K562 (cell line): ENCODE measurements at regions not wholly inside any gene's neighbourhood (a gene's known extent, or its start where the extent isn't known, plus 50 kb on each side); places are given as distances from the start of the nearest gene placed in this dataset.

Experiments used
- ATAC-seq: fragments of 200-7000 bp; cut with Tn5 transposase; 3 replicates; pipeline ENCODE4 v1.9.1; 2020; ENCODE audit warnings: moderate library complexity
- BruUV-seq: library from RNA; stranded (reverse); fragments of 400-500 nt; replicated peaks from 2 replicates; lab custom pipeline; 2021; lab: Mats Ljungman, UMichigan
- CTCF ChIA-PET: fragments of 300-600 bp; formaldehyde crosslinking; extraction: SDS; loops from one replicate; lab custom pipeline; 2021; ENCODE audit warnings: low intra/inter-chr PET ratio; lab: Yijun Ruan, JAX
- POLR2A ChIA-PET: fragments of 300-600, 350-650 bp; sonication (Branson Sonifier 250); formaldehyde crosslinking; extraction: SDS; loops from one replicate; lab custom pipeline; 2021; ENCODE audit warnings: antibody characterized with exemption, inconsistent platforms; lab: Yijun Ruan, JAX
- DNase-seq, 4 experiments: peaks; one replicate each; pipeline versions ENCODE4 v3.0.0 to v3.0.0-alpha.2; 2011 to 2018; ENCODE audit warnings: low spot score in 3 of 4, mixed read lengths in 3 of 4; ENCODE audit errors: extremely low read depth in 1 of 4
- FAIRE-seq: peaks from 2 replicates; lab custom pipeline; 2011; peaks lifted over from hg19 to GRCh38; lab: Jason Lieb, UNC
- H2AFZ ChIP-seq: 2 replicates; pipeline ENCODE4 v1.6.0; 2011; ENCODE audit warnings: low read depth, low read length, control low read depth, inconsistent platforms
- H3K27ac ChIP-seq: fragments of 200-600 bp; 3 replicates; pipeline ENCODE4 v1.8.0; 2011; ENCODE audit warnings: low read depth, mild to moderate bottlenecking, control low read depth, inconsistent platforms, low read length, moderate library complexity, mixed read lengths; ENCODE audit errors: extremely low read depth
- H3K27me3 ChIP-seq, 2 experiments: fragments of 300-600 bp in 1 of 2; 2 replicates in 1 of 2; 3 replicates in 1 of 2; pipeline versions ENCODE4 v1.6.0 to v1.8.0; 2011; ENCODE audit warnings: inconsistent platforms in 2 of 2, low read length in 2 of 2, mild to moderate bottlenecking in 1 of 2, mixed read lengths in 1 of 2, moderate library complexity in 1 of 2; ENCODE audit not compliant: control insufficient read depth in 2 of 2, insufficient read depth in 2 of 2
- H3K36me3 ChIP-seq: fragments of 300-600 bp; 3 replicates; pipeline ENCODE4 v1.8.0; 2011; ENCODE audit warnings: mild to moderate bottlenecking, low read length, inconsistent platforms; ENCODE audit not compliant: control insufficient read depth, insufficient read depth
- H3K4me1 ChIP-seq, 2 experiments: fragments of 200-600 bp in 1 of 2; replicated peaks in 1 of 2; 2 replicates in 1 of 2; 3 replicates in 1 of 2; pipeline versions ENCODE4 v1.5.1 to v1.8.0; 2011; ENCODE audit warnings: inconsistent platforms in 2 of 2, low read length in 2 of 2, mild to moderate bottlenecking in 1 of 2, mixed read lengths in 1 of 2, moderate library complexity in 1 of 2; ENCODE audit not compliant: control insufficient read depth in 2 of 2, insufficient read depth in 2 of 2
- H3K4me2 ChIP-seq: 2 replicates; pipeline ENCODE4 v1.6.1; 2011; ENCODE audit warnings: low read length, control low read depth, inconsistent platforms, mixed read lengths; ENCODE audit not compliant: insufficient read depth
- H3K4me3 ChIP-seq: fragments of 200-600 bp; sonication (generic), shearing (Covaris generic); 2 replicates; pipeline ENCODE4 v1.5.1; 2016; ENCODE audit warnings: control low read depth, inconsistent platforms
- H3K79me2 ChIP-seq: fragments of 200-600 bp; 3 replicates; pipeline ENCODE4 v1.8.0; 2011; ENCODE audit warnings: low read length, inconsistent platforms; ENCODE audit not compliant: control insufficient read depth, insufficient read depth
- H3K9ac ChIP-seq, 2 experiments: 2 replicates each; pipeline versions ENCODE4 v1.6.0 to v1.6.1; 2011; ENCODE audit warnings: low read depth in 2 of 2, low read length in 2 of 2, control low read depth in 1 of 2, inconsistent platforms in 1 of 2, mild to moderate bottlenecking in 1 of 2, mixed read lengths in 1 of 2; ENCODE audit not compliant: insufficient read depth in 1 of 2
- H3K9me1 ChIP-seq: one replicate; pipeline ENCODE4 v1.6.0; 2011; ENCODE audit warnings: inconsistent platforms, mild to moderate bottlenecking, low read length, moderate library complexity; ENCODE audit not compliant: control insufficient read depth, insufficient read depth
- H3K9me3 ChIP-seq: replicated peaks from 2 replicates; pipeline ENCODE4 v1.5.1; 2011; ENCODE audit warnings: low read depth, low read length, inconsistent platforms; ENCODE audit not compliant: control insufficient read depth, insufficient read depth
- H4K20me1 ChIP-seq: replicated peaks from 2 replicates; pipeline ENCODE4 v1.6.1; 2011; ENCODE audit warnings: low read length, inconsistent platforms, mixed read lengths; ENCODE audit not compliant: control insufficient read depth, insufficient read depth
- CBX1 ChIP-seq: sonication (generic); IDR thresholded peaks from 2 replicates; pipeline ENCODE4 v1.6.1; 2016; ENCODE audit warnings: antibody characterized with exemption, low read depth, mild to moderate bottlenecking
- DNMT1 ChIP-seq: fragments of 450-650 bp; IDR thresholded peaks from 2 replicates; pipeline ENCODE4 v1.6.1; 2016; ENCODE audit warnings: antibody characterized with exemption, mild to moderate bottlenecking
- RBBP5 ChIP-seq: fragments of 200-600 bp; sonication (generic); IDR thresholded peaks from 2 replicates; pipeline ENCODE4 v1.6.1; 2012; ENCODE audit warnings: borderline replicate concordance, mild to moderate bottlenecking, low read length, control low read depth, inconsistent platforms; ENCODE audit not compliant: insufficient read depth, poor library complexity, severe bottlenecking
- TBL1XR1 ChIP-seq, 2 experiments: IDR thresholded peaks; 2 replicates each; pipeline ENCODE4 v1.6.1; 2012; ENCODE audit warnings: improper control_type of control experiment in 2 of 2, low read length in 2 of 2, mild to moderate bottlenecking in 1 of 2
- ZBTB34 ChIP-seq: fragments of 250-450 bp; sonication (Bioruptor Pico); IDR thresholded peaks from 2 replicates; pipeline ENCODE4 v1.8.0; 2021; ENCODE audit warnings: mild to moderate bottlenecking, moderate library complexity
- ZC3H11A ChIP-seq: IDR thresholded peaks from 2 replicates; pipeline ENCODE4 v1.6.1; 2012; ENCODE audit warnings: low read depth, low read length, improper control_type of control experiment
- ZFP30 ChIP-seq: fragments of 250-450 bp; sonication (Bioruptor Pico); IDR thresholded peaks from 2 replicates; pipeline ENCODE4 v1.8.0; 2022; ENCODE audit warnings: moderate library complexity, mild to moderate bottlenecking, inconsistent platforms, borderline replicate concordance
- ZFPM2 ChIP-seq: fragments of 250-450 bp; sonication (Bioruptor Pico); IDR thresholded peaks from 2 replicates; pipeline ENCODE4 v1.5.1; 2022; ENCODE audit warnings: mild to moderate bottlenecking
- WGBS: fragments of 100-300 bp; shearing (Covaris generic); methylation state at CpG from one replicate; pipeline ENCODE4 v1.1.6; 2016; ENCODE audit warnings: low coverage, mixed read lengths; ENCODE audit not compliant: insufficient coverage; ENCODE audit errors: missing lambda C conversion rate; 5-methylcytosine and 5-hydroxymethylcytosine counted together
- in situ Hi-C: fragments of 300-500 bp; cut with MboI; formaldehyde crosslinking; loops from 4 replicates; pipeline ENCODE4 v1.15.0; 2018; ENCODE audit warnings: inconsistent platforms, mixed read lengths
- intact Hi-C: fragments of 100-400 bp; cut with micrococcal nuclease; formaldehyde crosslinking; loops from 2 replicates; pipeline ENCODE4 v1.14.2; 2022
- TF ChIP-seq, protein P1 (sequence below): fragments of 450-650 bp; IDR thresholded peaks from 2 replicates; pipeline ENCODE4 v1.7.0; 2016; ENCODE audit warnings: borderline replicate concordance

GRCh38 chr4:160159457-160159856 is 1056.6 kb downstream of the RAPGEF2 start:
- no peaks in the 10 kb centered on the region for H3K9me1 ChIP-seq
- no peak overlapping the region for H3K9ac ChIP-seq
- ChIA-PET POLR2A (no interaction called here), CTCF (no interaction called here)
- no peak for FAIRE-seq
- H4K20me1 ChIP-seq: no peaks in the 10 kb centered on the region
- H3K27me3 ChIP-seq: no peaks in the 10 kb centered on the region
- no peaks in the 10 kb centered on the region for H3K36me3 ChIP-seq
- no TSS peak for BruUV-seq
- TF ChIP-seq TBL1XR1 (IDR thresholded peaks at IDR 0.05; ENCODE audit: low read length in 2 of 2) (no peak), ZFP30 (CRISPR knock-in tag) (no peak), ZC3H11A (no peak), CBX1 (no peak), DNMT1 (no peak), ZBTB34 (CRISPR knock-in tag) (no peak), ZFPM2 (CRISPR knock-in tag) (no peak), RBBP5 (no peak)
- TF ChIP-seq, protein P1, sequence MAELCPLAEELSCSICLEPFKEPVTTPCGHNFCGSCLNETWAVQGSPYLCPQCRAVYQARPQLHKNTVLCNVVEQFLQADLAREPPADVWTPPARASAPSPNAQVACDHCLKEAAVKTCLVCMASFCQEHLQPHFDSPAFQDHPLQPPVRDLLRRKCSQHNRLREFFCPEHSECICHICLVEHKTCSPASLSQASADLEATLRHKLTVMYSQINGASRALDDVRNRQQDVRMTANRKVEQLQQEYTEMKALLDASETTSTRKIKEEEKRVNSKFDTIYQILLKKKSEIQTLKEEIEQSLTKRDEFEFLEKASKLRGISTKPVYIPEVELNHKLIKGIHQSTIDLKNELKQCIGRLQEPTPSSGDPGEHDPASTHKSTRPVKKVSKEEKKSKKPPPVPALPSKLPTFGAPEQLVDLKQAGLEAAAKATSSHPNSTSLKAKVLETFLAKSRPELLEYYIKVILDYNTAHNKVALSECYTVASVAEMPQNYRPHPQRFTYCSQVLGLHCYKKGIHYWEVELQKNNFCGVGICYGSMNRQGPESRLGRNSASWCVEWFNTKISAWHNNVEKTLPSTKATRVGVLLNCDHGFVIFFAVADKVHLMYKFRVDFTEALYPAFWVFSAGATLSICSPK: no peak
- TF ChIP-seq, all 486 proteins: peak for 0
- Histone ChIP-seq H3K9me3 (no peaks in the 10 kb centered on the region), H3K4me2 (no peak overlapping the region), H3K4me3 (no peak overlapping the region), H3K79me2 (no peaks in the 10 kb centered on the region), H3K4me1 (no peaks in the 10 kb centered on the region), H3K27ac (no peak overlapping the region), H2AFZ (no peak overlapping the region)
- DNase-seq (no peak), ATAC-seq (no peak)
- intact Hi-C loops (no loop called here), in situ Hi-C loops (no loop called here)
- 2% methylated on average over 10 of the region's 15 CpGs for WGBS
